ENCODE measurements at regions not wholly inside any gene's neighbourhood (a gene's known extent, or its start where the extent isn't known, plus 50 kb on each side); places are given as distances from the start of the nearest gene placed in this dataset.

- intact Hi-C loops (cut with DNase I; ENCODE audit: low total_unique reads) (no loop called here), in situ Hi-C loops (cut with MboI; ENCODE audit: low sequenced_read_pairs in 4 of 4) (no loop called here)
- no peak for TF ChIP-seq POLR2A (IDR thresholded peaks at IDR 0.05)
- no peak for TF ChIP-seq CTCF (IDR thresholded peaks at IDR 0.05 in 4 of 5, conservative IDR thresholded peaks at IDR 0.05 in 1 of 5)
- ATAC-seq (no peak), DNase-seq (no peak)
- Histone ChIP-seq H3K27me3 (no peaks in the 10 kb centered on the region), H3K36me3 (no peaks in the 10 kb centered on the region), H3K9me3 (no peaks in the 10 kb centered on the region), H3K27ac (no peak overlapping the region), H3K4me1 (no peaks in the 10 kb centered on the region), H3K4me3 (no peak overlapping the region)
These were observed 175.3 kb upstream of the LRP1B start for GRCh38 chr2:142306131-142306530.

GRCh38 chr2:142300517-142300916 lies 169.7 kb upstream of the LRP1B start:
- no peaks in the 10 kb centered on the region for H3K4me1 ChIP-seq
- no peak for ATAC-seq

GRCh38 chr2:142299021-142299420 lies 168.2 kb upstream of the LRP1B start:
- Histone ChIP-seq H3K27me3 (no peaks in the 10 kb centered on the region), H3K27ac (no peak overlapping the region), H3K4me3 (no peak overlapping the region), H3K9me3 (no peaks in the 10 kb centered on the region), H3K36me3 (no peaks in the 10 kb centered on the region), H3K4me1 (no peaks in the 10 kb centered on the region)
- no peak for TF ChIP-seq CTCF (IDR thresholded peaks at IDR 0.05 in 4 of 5, conservative IDR thresholded peaks at IDR 0.05 in 1 of 5)
- TF ChIP-seq POLR2A (IDR thresholded peaks at IDR 0.05), result no peak
- ATAC-seq, result no peak
- intact Hi-C loops (cut with DNase I; ENCODE audit: low total_unique reads), result no loop called here
- no peak for DNase-seq
- in situ Hi-C loops (cut with MboI; ENCODE audit: low sequenced_read_pairs in 4 of 4), result no loop called here

More at GRCh38 chr2:142300517-142300916, 169.7 kb upstream of the LRP1B start:
- no peak for DNase-seq
- intact Hi-C loops (cut with DNase I; ENCODE audit: low total_unique reads) (no loop called here), in situ Hi-C loops (cut with MboI; ENCODE audit: low sequenced_read_pairs in 4 of 4) (no loop called here)
- TF ChIP-seq POLR2A (IDR thresholded peaks at IDR 0.05), result no peak
- TF ChIP-seq CTCF (IDR thresholded peaks at IDR 0.05 in 4 of 5, conservative IDR thresholded peaks at IDR 0.05 in 1 of 5), result no peak
- H3K27ac ChIP-seq, result no peak overlapping the region
- H3K27me3 ChIP-seq, result no peaks in the 10 kb centered on the region
- H3K9me3 ChIP-seq, result no peaks in the 10 kb centered on the region
- H3K4me3 ChIP-seq, result no peak overlapping the region
- no peaks in the 10 kb centered on the region for H3K36me3 ChIP-seq

- Histone ChIP-seq H3K9me3 (no peaks in the 10 kb centered on the region), H3K36me3 (no peaks in the 10 kb centered on the region), H3K4me3 (no peak overlapping the region), H3K27ac (no peak overlapping the region), H3K27me3 (no peaks in the 10 kb centered on the region), H3K4me1 (no peaks in the 10 kb centered on the region)
- no peak for TF ChIP-seq POLR2A (IDR thresholded peaks at IDR 0.05)
- no peak for TF ChIP-seq CTCF (IDR thresholded peaks at IDR 0.05 in 4 of 5, conservative IDR thresholded peaks at IDR 0.05 in 1 of 5)
- ATAC-seq, result no peak
- in situ Hi-C loops (cut with MboI; ENCODE audit: low sequenced_read_pairs in 4 of 4), result no loop called here
- no peak for DNase-seq
- intact Hi-C loops (cut with DNase I; ENCODE audit: low total_unique reads), result no loop called here
These were observed 163.4 kb upstream of the LRP1B start for GRCh38 chr2:142294225-142294624.

- no peak overlapping the region for H3K27ac ChIP-seq
- in situ Hi-C loops (cut with MboI; ENCODE audit: low sequenced_read_pairs in 4 of 4), result no loop called here
- ATAC-seq (no peak), DNase-seq (no peak)
- H3K36me3 ChIP-seq, result no peaks in the 10 kb centered on the region
- intact Hi-C loops (cut with DNase I; ENCODE audit: low total_unique reads), result no loop called here
- no peak for TF ChIP-seq POLR2A (IDR thresholded peaks at IDR 0.05)
- TF ChIP-seq CTCF (IDR thresholded peaks at IDR 0.05 in 4 of 5, conservative IDR thresholded peaks at IDR 0.05 in 1 of 5), result no peak
- no peak overlapping the region for H3K4me3 ChIP-seq
- no peaks in the 10 kb centered on the region for H3K9me3 ChIP-seq
- H3K27me3 ChIP-seq, result no peaks in the 10 kb centered on the region
- no peaks in the 10 kb centered on the region for H3K4me1 ChIP-seq
These were observed 161.2 kb upstream of the LRP1B start for GRCh38 chr2:142291969-142292368.

All from gastrocnemius medialis (tissue), 4 donors.